GM10248 (cell line): ENCODE measurements at regions not wholly inside any gene's neighbourhood (a gene's known extent, or its start where the extent isn't known, plus 50 kb on each side); places are given as distances from the start of the nearest gene placed in this dataset.

ENCODE experiments used
- CTCF ChIA-PET: fragments of 300-600 bp; sonication (Branson Sonifier 250); formaldehyde crosslinking; extraction: SDS; loops from one replicate; lab custom pipeline; 2021; ENCODE audit warnings: antibody characterized with exemption; lab: Yijun Ruan, JAX
- POLR2A ChIA-PET: fragments of 350-650 bp; sonication (Branson Sonifier 250); formaldehyde crosslinking; extraction: SDS; loops from one replicate; lab custom pipeline; 2020; ENCODE audit warnings: antibody characterized with exemption; lab: Yijun Ruan, JAX
- DNase-seq: peaks from one replicate; pipeline ENCODE4 v3.0.0; 2012; ENCODE audit errors: extremely low spot score
- CTCF ChIP-seq: IDR thresholded peaks from 2 replicates; pipeline ENCODE4 v1.5.1; 2012; ENCODE audit warnings: mild to moderate bottlenecking, low read depth; ENCODE audit errors: extremely low read depth, missing control alignments, control extremely low read depth

GRCh38 chr14:61132894-61133293, 148.2 kb downstream of the TMEM30B start:
- ChIA-PET POLR2A (no interaction called here), CTCF (no interaction called here)
- DNase-seq, result no peak
- TF ChIP-seq CTCF, result no peak

- ChIA-PET POLR2A (no interaction called here), CTCF (no interaction called here)
- DNase-seq, result no peak
- TF ChIP-seq CTCF, result no peak
Measured at GRCh38 chr14:61132336-61132735, 148.8 kb downstream of the TMEM30B start.

GRCh38 chr14:61130512-61131260, 149.6 kb downstream of the SLC38A6 start:
- no peak for DNase-seq
- TF ChIP-seq CTCF, result no peak
- CTCF ChIA-PET, result interaction anchor here (0.7 kb wide), 1 partner anchor 15 kb away, joined by 4 read pairs; no protein-coding TSS in a partner anchor
- POLR2A ChIA-PET, result no interaction called here

- DNase-seq, result no peak
- CTCF ChIA-PET, result interaction anchor here (1.3 kb wide), 1 partner anchor 156 kb away, joined by 3 read pairs; no protein-coding TSS in a partner anchor
- no peak for TF ChIP-seq CTCF
- POLR2A ChIA-PET, result no interaction called here
Measured at GRCh38 chr14:61129168-61129745, 148.2 kb downstream of the SLC38A6 start.

- TF ChIP-seq CTCF, result no peak
- ChIA-PET POLR2A (no interaction called here), CTCF (interaction anchor here (1.3 kb wide), 1 partner anchor 157 kb away, joined by 3 read pairs; no protein-coding TSS in a partner anchor)
- no peak for DNase-seq
Measured at GRCh38 chr14:61128382-61129167, 147.5 kb downstream of the SLC38A6 start.
